Ammon's horn (tissue), 1 donor: ENCODE measurements at regions not wholly inside any gene's neighbourhood (a gene's known extent, or its start where the extent isn't known, plus 50 kb on each side); places are given as distances from the start of the nearest gene placed in this dataset.

Experiments used
- DNase-seq: peaks from one replicate; pipeline ENCODE4 v3.0.0-alpha.2; 2016; ENCODE audit warnings: low spot score

GRCh38 chr1:191992118-191992517, 166.1 kb upstream of the RGS18 start:
- no peak for DNase-seq

DNA sequence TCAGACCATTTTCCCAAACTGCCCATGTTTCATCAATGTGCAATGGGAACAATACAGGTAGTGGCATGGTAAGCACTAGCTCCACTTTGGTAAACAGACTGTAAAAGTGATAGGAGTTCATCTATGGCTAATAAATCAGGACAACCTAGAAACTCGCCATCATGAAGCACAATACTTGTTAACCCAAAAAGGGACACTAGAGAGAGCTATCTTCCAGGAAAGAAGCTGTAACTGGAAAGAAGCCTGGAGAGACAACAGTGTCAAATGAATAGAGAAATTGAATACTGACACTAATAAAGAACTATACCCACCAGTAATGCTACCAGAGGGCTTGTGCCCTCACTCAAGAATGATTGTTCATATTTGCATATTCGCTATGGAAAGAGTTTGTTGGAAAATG, 164.7 kb upstream of the RGS18 start:
- DNase-seq, result no peak

- no peak for DNase-seq
Observed at GRCh38 chr1:192002063-192002462, 156.2 kb upstream of the RGS18 start.

DNA sequence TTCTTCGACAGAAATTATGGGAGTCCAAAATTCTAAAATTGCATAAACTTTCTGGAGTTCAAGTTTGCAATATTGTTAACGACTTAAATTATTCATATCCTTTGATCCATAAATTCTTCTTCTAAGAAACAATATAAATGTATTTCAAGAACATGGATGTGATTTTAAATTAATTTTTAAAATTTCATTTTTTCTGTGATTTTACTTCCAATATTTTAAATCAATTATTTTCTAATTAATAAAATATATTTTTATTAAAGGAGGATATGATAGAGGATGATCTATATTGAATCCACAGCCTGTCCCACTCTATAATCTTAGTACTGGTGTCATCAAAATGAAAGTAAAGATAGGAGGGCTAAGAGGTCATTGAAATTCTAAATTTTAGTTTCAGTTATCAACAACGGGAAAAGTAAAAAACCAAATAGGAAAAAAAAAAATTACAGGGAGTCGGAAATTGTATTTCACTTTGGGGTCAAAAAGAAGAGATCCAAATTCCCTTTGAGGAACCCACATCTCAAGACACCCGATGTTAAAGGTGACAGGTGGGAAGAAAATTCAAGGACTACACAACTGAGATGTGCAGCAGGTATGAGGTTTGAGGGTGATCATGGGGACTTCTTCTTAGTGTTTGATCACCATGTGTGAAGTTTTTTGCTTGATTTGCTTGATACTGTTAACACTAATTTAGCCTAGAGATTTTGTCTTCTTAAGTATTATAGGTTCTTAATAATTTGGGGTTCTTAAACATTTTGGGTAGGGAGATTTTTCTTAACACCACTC, 154.8 kb upstream of the RGS18 start:
- DNase-seq, result no peak

DNA sequence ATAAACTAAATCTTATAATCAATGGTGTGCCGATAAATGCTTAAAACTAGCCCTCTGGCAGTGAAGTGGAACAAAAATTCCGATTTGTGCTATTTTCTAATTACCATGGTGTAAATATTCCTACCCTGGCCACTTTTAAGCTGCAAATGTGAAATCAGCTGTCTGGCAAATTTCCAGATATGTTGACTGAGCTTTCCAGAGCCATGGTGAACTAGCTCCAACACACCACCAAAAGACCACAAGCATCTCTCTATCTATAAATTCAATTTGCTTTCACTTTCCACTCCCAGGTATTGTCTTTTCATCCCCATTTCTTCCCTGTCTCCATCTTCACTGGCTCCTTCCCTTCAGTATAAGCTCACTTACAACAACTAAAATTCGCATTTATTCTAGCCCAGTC, 152.3 kb upstream of the RGS18 start:
- DNase-seq, result no peak

DNA sequence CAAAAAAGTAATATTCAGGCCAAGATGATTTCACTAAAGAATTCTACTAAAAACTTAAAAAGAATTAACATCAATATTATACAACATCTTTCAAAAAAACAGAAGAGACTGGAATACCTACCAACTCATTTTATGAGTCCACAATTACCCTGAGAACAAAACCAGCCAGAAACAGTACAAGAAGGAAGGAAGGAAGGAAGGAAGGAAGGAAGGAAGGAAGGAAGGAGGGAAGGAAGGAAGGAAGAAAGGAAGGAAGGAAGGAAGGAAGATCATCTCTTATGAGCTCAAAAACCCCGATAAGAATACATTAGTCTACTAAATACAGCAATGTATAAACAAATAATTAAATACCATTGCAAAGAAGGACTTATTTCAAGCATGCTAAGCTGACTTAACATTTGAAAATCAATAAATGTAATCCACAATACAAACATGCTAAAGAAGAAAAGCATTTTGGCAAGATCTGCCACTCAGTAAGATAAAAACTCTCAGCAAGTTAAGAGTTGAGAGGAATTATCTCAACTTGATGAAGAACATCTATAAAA, 149.9 kb upstream of the RGS18 start:
- DNase-seq, result no peak

- no peak for DNase-seq
Observed at GRCh38 chr1:192010406-192010805, 147.9 kb upstream of the RGS18 start.

DNA sequence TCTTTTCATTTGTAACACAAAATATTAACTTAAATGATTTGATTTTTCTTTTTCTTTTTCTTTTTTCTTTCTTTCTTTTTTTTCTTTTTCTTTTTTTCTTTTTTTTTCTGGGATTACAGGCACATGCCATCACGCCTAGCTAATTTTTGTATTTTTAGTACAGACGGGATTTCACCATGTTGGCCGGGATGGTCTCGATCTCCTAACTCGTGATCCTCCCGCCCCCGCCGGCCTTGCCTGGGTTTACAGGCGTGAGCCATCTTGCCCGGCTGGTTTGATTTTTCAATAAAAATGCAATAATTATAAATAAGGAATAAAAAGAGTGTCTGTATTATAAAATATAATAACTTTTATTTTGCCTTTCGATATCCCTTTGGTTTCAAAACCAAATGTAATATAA, 146.7 kb upstream of the RGS18 start:
- DNase-seq, result no peak

DNA sequence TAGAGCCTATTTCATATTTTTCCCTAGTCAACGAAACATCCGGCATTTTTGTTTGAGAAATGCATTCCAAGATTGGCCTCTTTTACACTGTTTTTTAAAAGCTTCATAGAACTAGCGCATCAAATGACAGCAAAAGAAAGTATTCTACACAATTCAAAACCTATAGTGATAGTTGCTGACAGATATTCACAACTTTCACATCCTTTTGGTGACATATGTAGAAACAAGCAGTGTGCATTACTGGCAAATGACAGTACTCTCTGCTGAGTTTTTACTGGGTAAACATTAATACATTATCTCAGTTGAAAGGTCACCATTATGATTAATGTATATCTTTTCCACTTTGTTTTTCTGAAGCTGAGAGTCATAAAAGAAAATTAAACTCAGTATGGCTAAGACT, 135.4 kb upstream of the RGS18 start:
- no peak for DNase-seq

DNA sequence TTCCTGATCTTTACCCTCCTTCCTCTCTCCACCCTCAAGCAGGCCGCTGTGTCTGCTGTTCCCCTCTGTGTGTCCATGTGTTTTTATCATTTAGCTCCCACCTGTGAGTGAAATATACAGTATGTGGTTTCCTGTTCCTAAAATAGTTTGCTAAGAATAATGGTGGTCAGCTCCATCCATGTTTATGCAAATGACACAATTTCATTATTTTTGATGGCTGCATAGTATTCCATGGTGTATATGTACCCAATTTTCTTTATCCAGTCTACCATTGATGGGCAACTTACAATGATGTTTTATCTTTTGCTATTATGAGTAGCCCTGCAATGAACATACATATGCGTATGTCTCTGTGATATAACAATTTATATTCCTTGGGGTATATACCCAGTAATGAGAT, 133.4 kb upstream of the RGS18 start:
- DNase-seq, result no peak

- DNase-seq, result no peak
Observed at GRCh38 chr1:192038567-192038966, 119.7 kb upstream of the RGS18 start.

GRCh38 chr1:192045131-192045530, 113.1 kb upstream of the RGS18 start:
- DNase-seq, result no peak

DNA sequence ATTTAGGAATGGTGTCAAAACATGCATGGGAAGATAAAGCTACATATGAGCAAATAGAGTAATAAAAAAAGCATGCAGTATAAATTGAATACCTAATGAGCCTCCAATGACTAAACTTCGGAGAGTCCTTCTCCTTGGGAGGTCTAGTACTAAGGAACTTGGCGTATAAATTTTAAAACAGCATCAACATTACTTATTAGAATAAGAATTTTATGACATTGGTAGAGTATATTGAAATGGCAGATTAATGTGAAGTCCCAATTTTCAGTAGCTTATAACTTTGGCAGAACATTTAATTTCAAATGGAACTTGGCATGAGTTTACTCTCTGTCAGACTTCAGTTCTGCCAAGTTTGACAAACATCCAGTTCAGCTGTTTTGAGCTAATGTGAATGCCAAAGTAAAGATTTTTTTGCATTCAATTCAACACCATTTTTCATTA, 104.7 kb upstream of the RGS18 start:
- DNase-seq, result peak; percentile 56

DNA sequence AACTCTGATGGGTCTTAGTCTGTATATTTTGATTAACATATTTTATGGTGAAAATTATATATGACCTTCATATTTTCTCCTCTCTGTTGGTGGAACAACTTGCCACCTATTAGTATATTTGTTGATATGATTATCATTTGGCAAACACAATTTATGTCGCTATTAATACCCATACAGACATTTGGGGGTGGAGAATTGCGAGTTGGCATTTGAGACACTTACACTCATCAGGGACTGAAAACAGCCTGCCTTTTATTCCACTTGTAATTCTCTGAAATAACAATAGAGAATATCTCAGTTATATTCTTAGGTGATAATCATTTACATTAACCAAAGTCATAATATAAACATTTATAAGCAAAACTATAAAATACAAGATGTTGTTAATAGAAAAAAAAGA, 100.5 kb upstream of the RGS18 start:
- no peak for DNase-seq

DNA sequence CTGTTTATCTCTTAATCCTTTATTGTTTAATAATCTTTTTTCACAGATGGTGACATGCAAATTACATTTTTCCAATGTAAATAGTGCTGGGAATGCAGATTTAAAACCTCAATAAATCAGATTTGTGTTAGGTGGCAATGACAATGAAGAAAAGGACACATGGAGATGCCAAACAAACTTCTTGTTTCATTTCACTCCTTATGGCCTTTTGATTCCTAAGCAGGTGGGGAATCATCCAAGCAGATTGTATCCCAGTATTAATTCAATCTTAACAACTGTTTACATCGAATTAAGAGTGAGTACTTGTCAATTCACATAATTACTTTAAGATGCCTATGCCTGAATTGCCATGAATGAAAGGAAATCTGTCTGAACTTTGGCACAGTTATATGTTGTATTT, 98.9 kb upstream of the RGS18 start:
- DNase-seq, result no peak

DNA sequence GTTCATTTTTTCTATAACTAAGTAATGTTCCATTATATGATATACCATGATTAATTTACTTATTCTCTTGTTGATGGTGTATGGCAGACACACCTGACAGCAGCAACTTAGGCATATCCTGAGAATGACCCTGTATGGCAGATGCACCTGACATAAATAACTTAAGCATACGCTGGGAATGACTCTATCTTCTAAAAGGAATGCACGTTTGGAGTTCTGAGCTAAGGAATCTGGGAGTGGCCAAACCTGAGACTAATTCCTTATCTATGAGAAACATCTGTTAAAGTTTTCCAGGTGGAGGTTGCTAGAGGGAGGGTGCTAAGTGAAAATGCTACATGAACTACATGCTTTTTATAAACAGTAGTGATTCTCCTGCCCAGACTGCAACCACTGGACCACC, 96.7 kb upstream of the RGS18 start:
- DNase-seq, result no peak

DNA sequence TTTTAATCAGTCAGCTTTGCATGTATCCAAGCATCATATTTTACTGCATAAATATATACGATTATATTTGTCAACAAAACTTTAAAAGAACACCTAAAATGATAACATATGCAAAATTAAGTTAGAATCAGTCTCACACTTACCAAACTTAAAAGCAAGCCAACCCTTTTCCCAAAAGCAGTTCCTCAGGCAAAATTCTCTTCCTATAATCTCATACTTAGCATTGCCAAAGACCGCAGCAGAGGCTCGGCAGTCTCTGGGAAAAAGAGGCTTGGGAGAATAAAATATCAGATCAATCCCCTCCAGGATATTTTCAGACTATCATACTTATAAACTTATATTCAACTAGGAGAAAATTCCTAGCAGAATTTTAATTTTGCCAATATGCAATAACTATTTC, 93.2 kb upstream of the RGS18 start:
- DNase-seq, result no peak

- no peak for DNase-seq
Observed at GRCh38 chr1:192066202-192066601, 92.1 kb upstream of the RGS18 start.

GRCh38 chr1:192067360-192067759, 90.9 kb upstream of the RGS18 start:
- no peak for DNase-seq

DNA sequence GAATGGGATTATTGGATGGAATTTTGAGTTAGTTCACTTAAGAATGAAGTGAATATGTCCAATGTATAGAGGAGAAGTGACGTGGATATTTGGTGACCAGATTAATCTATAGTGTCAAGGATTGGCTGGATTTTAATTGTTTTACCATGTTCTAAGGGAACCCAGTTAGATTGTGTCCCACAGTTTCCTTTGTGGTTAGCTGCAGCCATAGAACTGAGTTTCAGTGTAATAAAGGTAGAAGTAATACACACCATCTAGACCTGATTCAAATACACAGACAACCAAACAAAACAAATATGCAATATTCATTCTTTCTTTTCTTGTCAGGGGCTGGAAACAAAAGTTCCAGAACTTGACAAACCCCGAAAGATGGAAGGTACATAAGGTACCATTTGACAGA, 88.0 kb upstream of the RGS18 start:
- DNase-seq, result no peak

DNA sequence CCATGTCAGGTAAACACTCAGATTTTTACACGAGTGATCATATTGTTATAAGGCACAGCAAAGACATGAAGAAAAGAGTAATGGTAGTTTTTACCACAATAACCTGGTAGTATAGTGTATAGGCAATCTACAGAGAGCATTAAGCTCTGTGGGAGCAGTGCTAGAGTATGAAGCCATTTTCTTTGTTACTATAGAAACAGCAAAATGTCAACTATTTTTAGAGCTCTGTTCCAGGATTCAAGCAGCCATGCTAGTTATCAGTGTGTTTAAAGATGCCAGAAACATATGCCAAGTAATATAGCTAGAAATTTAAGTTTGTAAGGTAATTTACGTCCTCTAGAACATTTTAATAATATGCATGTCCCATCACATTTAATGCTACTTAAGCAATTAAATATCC, 77.6 kb upstream of the RGS18 start:
- no peak for DNase-seq

DNA sequence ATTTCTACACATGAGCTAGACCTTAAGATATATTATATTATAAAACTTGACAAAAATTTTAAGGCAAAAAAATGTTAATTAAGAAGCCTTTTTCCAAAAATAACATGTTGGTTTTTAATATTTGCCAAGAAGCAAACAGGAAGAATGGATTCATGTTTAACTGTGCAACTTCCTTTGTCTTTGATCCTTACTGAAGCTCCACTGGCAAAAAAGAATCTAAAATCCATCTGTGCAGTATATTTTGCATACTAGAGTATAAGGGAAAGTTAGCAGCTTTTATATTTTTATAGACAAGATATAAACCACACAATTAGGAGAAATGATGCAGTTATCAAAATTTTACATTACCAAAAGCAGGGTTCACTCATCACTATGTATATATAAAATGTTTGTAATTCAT, 76.9 kb upstream of the RGS18 start:
- DNase-seq, result no peak

DNA sequence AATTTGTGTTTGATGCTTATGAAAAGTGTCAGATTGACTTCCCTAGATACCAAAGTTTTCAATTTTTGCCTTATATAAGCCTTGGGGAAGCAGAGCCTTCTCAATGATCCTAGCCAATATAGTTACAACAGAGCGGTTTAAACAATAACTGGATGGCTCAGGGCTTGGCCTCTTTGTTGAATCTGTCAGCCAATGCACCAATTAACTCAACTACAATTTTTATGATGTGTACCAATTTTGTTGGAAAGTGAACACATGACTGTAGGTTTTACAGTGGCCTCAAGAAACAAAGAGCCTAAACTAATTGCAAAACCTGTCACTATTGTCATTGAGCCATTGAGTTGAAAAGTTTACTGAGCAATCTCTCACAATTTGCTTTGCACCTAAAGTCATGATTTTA, 71.6 kb upstream of the RGS18 start:
- no peak for DNase-seq

DNA sequence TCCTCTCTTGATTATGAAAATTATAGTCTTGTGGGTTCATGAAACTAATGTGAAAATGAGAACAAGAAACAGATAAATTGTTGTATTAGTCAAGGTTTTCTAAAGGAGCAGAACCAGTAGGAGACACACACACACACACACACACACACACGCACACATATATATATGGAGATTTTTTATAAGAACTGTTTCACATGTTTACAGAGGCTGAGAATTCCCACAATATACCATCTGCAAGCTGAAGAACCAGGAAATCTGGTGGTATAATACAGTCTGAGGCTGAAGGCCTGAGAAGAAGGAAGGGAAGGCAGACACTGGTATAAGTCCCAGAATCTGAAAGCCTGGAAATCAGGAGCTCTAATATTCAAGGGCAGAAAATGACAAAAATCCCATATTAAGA, 70.9 kb upstream of the RGS18 start:
- DNase-seq, result no peak
